Hepatocyte (in vitro differentiated cells): ENCODE measurements at regions not wholly inside any gene's neighbourhood (a gene's known extent, or its start where the extent isn't known, plus 50 kb on each side); places are given as distances from the start of the nearest gene placed in this dataset.

Experiments
- CTCF ChIP-seq: fragments of 200-600 bp; sonication (generic); IDR thresholded peaks from 2 replicates; pipeline ENCODE4 v1.5.1; 2016; ENCODE audit warnings: antibody characterized with exemption, mild to moderate bottlenecking; ENCODE audit not compliant: poor library complexity
- EZH2 ChIP-seq: fragments of 200-600 bp; sonication (generic); IDR thresholded peaks from 2 replicates; pipeline ENCODE4 v1.6.1; 2016; ENCODE audit warnings: antibody characterized with exemption, mild to moderate bottlenecking, borderline replicate concordance
- EZH2phosphoT487 ChIP-seq: fragments of 200-600 bp; sonication (generic); IDR thresholded peaks from one replicate; pipeline ENCODE4 v1.6.1; 2018; ENCODE audit warnings: antibody characterized with exemption, mild to moderate bottlenecking, low read depth, moderate library complexity; ENCODE audit not compliant: unreplicated experiment, severe bottlenecking

- TF ChIP-seq CTCF (no peak), EZH2 (no peak), EZH2phosphoT487 (no peak)
Observed at GRCh38 chr2:122062506-122062905, 307.1 kb downstream of the TSN start.
